OCI-LY7 (cell line): ENCODE measurements at regions not wholly inside any gene's neighbourhood (a gene's known extent, or its start where the extent isn't known, plus 50 kb on each side); places are given as distances from the start of the nearest gene placed in this dataset.

Source experiments
- BruUV-seq: library from RNA; stranded (reverse); fragments of 400-500 nt; replicated peaks from 2 replicates; lab custom pipeline; 2021; lab: Mats Ljungman, UMichigan
- CTCF ChIA-PET: fragments of 300-600 bp; sonication (Branson Sonifier 250); formaldehyde crosslinking; loops from one replicate; lab custom pipeline; 2022; ENCODE audit warnings: antibody characterized with exemption; ENCODE audit not compliant: unreplicated experiment; lab: Charles Lee
- POLR2A ChIA-PET: fragments of 300-600 bp; sonication (Branson Sonifier 250); formaldehyde crosslinking; loops from one replicate; lab custom pipeline; 2022; ENCODE audit warnings: antibody characterized with exemption; lab: Charles Lee
- DNase-seq: peaks from one replicate; pipeline ENCODE4 v3.0.0-alpha.2; 2015; ENCODE audit warnings: low spot score
- H2AFZ ChIP-seq: fragments of 200-600 bp; sonication (generic), shearing (Covaris generic); 2 replicates; pipeline ENCODE4 v1.6.1; 2014; ENCODE audit warnings: mild to moderate bottlenecking, antibody characterized with exemption, low read length, moderate library complexity
- H3K27ac ChIP-seq: fragments of 200-600 bp; sonication (generic); 2 replicates; pipeline ENCODE4 v1.5.1; 2014; ENCODE audit warnings: mixed run types, low read depth, mild to moderate bottlenecking, moderate library complexity, low read length, inconsistent platforms; ENCODE audit not compliant: poor library complexity, severe bottlenecking
- H3K36me3 ChIP-seq: fragments of 200-600 bp; sonication (generic); 2 replicates; pipeline ENCODE4 v1.6.1; 2014; ENCODE audit warnings: mild to moderate bottlenecking, antibody characterized with exemption, low read length, moderate library complexity, mixed read lengths; ENCODE audit not compliant: insufficient read depth
- H3K4me1 ChIP-seq: fragments of 200-600 bp; sonication (generic); 2 replicates; pipeline ENCODE4 v1.5.1; 2014; ENCODE audit warnings: mild to moderate bottlenecking, low read length; ENCODE audit not compliant: insufficient read depth, poor library complexity, severe bottlenecking
- H3K4me2 ChIP-seq: fragments of 200-600 bp; sonication (generic); 2 replicates; pipeline ENCODE4 v1.6.1; 2014; ENCODE audit warnings: mild to moderate bottlenecking, low read length
- H3K4me3 ChIP-seq: fragments of 200-600 bp; sonication (generic); 2 replicates; pipeline ENCODE4 v1.5.1; 2014; ENCODE audit warnings: mild to moderate bottlenecking, low read depth, low read length; ENCODE audit not compliant: poor library complexity, severe bottlenecking
- H3K79me2 ChIP-seq: fragments of 200-600 bp; sonication (generic); 2 replicates; pipeline ENCODE4 v1.6.1; 2016; ENCODE audit warnings: low read depth, mild to moderate bottlenecking, low read length, moderate library complexity, mixed read lengths; ENCODE audit not compliant: insufficient read depth
- H3K9me2 ChIP-seq: fragments of 200-600 bp; sonication (generic); 2 replicates; pipeline ENCODE4 v1.6.1; 2016; ENCODE audit warnings: mild to moderate bottlenecking, low read length, mixed read lengths; ENCODE audit not compliant: insufficient read depth
- H3K9me3 ChIP-seq: fragments of 200-600 bp; sonication (generic); 2 replicates; pipeline ENCODE4 v1.6.1; 2014; ENCODE audit warnings: mild to moderate bottlenecking, mixed run types, low read length, mixed read lengths
- H4K20me1 ChIP-seq: fragments of 200-600 bp; sonication (generic); 2 replicates; pipeline ENCODE4 v1.6.1; 2014; ENCODE audit warnings: mild to moderate bottlenecking, antibody characterized with exemption, low read length, moderate library complexity, mixed read lengths; ENCODE audit not compliant: insufficient read depth
- CTCF ChIP-seq: fragments of 200-600 bp; sonication (generic); conservative IDR thresholded peaks from 2 replicates; pipeline ENCODE4 v1.5.1; 2014; ENCODE audit warnings: mild to moderate bottlenecking, antibody characterized with exemption, low read length, moderate library complexity, mixed read lengths
- EZH2phosphoT487 ChIP-seq: fragments of 200-600 bp; sonication (generic); IDR thresholded peaks from 2 replicates; pipeline ENCODE4 v1.6.1; 2018; ENCODE audit warnings: low read depth, borderline replicate concordance, mild to moderate bottlenecking, mixed run types, antibody characterized with exemption, low read length, moderate library complexity, mixed read lengths
- intact Hi-C: fragments of 100-400 bp; cut with micrococcal nuclease; formaldehyde crosslinking; loops from one replicate; pipeline ENCODE4 v1.10.0; 2022; ENCODE audit not compliant: unreplicated experiment

- no peaks in the 10 kb centered on the region for H3K79me2 ChIP-seq
- peak overlapping the region; percentile 54 for H3K4me2 ChIP-seq
- no TSS peak for BruUV-seq
- H3K4me1 ChIP-seq = peaks cover 47% of the 10 kb centered on the region
- no peaks in the 10 kb centered on the region for H3K36me3 ChIP-seq
- H3K9me3 ChIP-seq = no peaks in the 10 kb centered on the region
- no peak for TF ChIP-seq CTCF
- no peak for TF ChIP-seq EZH2phosphoT487
- ChIA-PET CTCF (interaction anchor here (3.5 kb wide), 1 partner anchor 10 kb away, joined by 15 read pairs; no protein-coding TSS in a partner anchor), POLR2A (interaction anchor here (0.9 kb wide), 1 partner anchor 9 kb away, joined by 3 read pairs; no protein-coding TSS in a partner anchor)
- peak overlapping the region; percentile 55 for H3K27ac ChIP-seq
- H3K4me3 ChIP-seq = no peak overlapping the region
- no peak for DNase-seq
- H3K9me2 ChIP-seq = no peaks in the 10 kb centered on the region
- intact Hi-C loops = no loop called here
- H4K20me1 ChIP-seq = no peaks in the 10 kb centered on the region
- H2AFZ ChIP-seq = peak overlapping the region; percentile 10; the same call in 1 of the 2 replicates
Observed at GRCh38 chr16:85262558-85263238, 150.4 kb upstream of the CIBAR2 start.

GRCh38 chr16:85263239-85263585 is 150.9 kb upstream of the CIBAR2 start:
- H3K9me2 ChIP-seq = no peaks in the 10 kb centered on the region
- no peaks in the 10 kb centered on the region for H3K79me2 ChIP-seq
- no peaks in the 10 kb centered on the region for H3K36me3 ChIP-seq
- TF ChIP-seq EZH2phosphoT487 = no peak
- BruUV-seq = no TSS peak
- no peaks in the 10 kb centered on the region for H4K20me1 ChIP-seq
- ChIA-PET CTCF (interaction anchor here (3.5 kb wide), 1 partner anchor 10 kb away, joined by 15 read pairs; no protein-coding TSS in a partner anchor), POLR2A (interaction anchor here (0.9 kb wide), 1 partner anchor 9 kb away, joined by 3 read pairs; no protein-coding TSS in a partner anchor)
- intact Hi-C loops = no loop called here
- DNase-seq = no peak
- H3K27ac ChIP-seq = no peak overlapping the region
- no peaks in the 10 kb centered on the region for H3K9me3 ChIP-seq
- H3K4me2 ChIP-seq = no peak overlapping the region
- peaks cover 47% of the 10 kb centered on the region for H3K4me1 ChIP-seq
- no peak overlapping the region for H2AFZ ChIP-seq
- no peak overlapping the region for H3K4me3 ChIP-seq

GRCh38 chr16:85264752-85265151 is 152.5 kb upstream of the CIBAR2 start:
- Histone ChIP-seq H3K4me1 (peaks cover 33% of the 10 kb centered on the region), H3K9me2 (no peaks in the 10 kb centered on the region), H3K36me3 (no peaks in the 10 kb centered on the region), H3K27ac (no peak overlapping the region), H3K4me2 (no peak overlapping the region), H4K20me1 (no peaks in the 10 kb centered on the region), H3K4me3 (no peak overlapping the region), H2AFZ (no peak overlapping the region), H3K79me2 (no peaks in the 10 kb centered on the region), H3K9me3 (no peaks in the 10 kb centered on the region)
- BruUV-seq = no TSS peak
- TF ChIP-seq CTCF (no peak), EZH2phosphoT487 (no peak)
- intact Hi-C loops = no loop called here
- ChIA-PET POLR2A (no interaction called here), CTCF (interaction anchor here (0.7 to 1.0 kb wide), 3 partner anchors 10 to 161 kb away, joined by 3 to 4 read pairs (median 3); no protein-coding TSS in a partner anchor)
- DNase-seq = no peak
